ENCODE measurements at regions not wholly inside any gene's neighbourhood (a gene's known extent, or its start where the extent isn't known, plus 50 kb on each side); places are given as distances from the start of the nearest gene placed in this dataset.

DNA sequence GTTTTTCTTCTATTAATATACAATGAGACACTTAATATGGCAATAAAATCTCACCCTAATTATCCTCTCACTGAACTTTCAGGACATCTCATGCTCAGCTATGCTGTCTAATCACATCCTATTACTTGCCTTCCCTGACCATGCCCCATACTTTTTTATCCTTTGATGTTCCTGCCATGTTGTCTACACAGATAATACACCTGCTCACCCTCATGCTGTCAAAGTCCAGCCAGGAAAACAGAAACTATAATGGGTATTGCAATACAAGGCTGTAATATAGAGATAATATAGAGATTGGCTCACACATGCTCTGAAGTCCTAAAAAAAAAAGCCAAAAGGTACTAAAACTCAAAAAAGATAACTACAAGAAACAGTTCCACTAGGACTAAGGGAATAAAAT lies 305.4 kb downstream of the PRDM5 start:
- no peak for TF ChIP-seq EP300 (IDR thresholded peaks at IDR 0.05; ENCODE audit: borderline replicate concordance)
- no peak for TF ChIP-seq NFIC (IDR thresholded peaks at IDR 0.05)
- no peak for TF ChIP-seq TCF12 (IDR thresholded peaks at IDR 0.05; ENCODE audit: low read depth)
- TF ChIP-seq YY1 (IDR thresholded peaks at IDR 0.05; ENCODE audit: low read depth) = no peak

Data from Ishikawa (cell line).